ENCODE measurements at regions not wholly inside any gene's neighbourhood (a gene's known extent, or its start where the extent isn't known, plus 50 kb on each side); places are given as distances from the start of the nearest gene placed in this dataset.
A peak's percentile ranks its signal among the peaks of the same experiment; 100 is the strongest.
"Not testable (repeated sequence)": the region's sequence is repeated elsewhere in the genome, so short reads cannot be mapped to it uniquely, and the experiment has no call there.

DNA sequence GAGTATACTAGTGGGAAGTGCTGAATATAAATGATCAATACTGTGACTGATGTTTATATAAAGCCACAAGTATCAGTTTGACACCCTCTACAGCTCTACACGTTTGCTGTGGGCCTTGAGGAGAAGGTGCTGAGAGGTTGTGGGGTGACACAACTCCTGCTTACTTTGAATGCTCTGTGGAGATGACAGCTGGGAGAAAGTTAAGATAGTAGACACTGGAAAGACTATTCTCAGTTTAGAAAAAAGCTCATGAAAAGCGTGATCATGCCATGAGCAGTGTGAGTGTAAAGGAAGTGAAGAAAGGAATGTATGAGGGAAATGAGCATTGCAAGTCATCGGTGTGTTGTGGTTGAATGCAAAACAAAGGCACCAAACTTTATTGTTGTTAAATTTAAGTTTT lies 215.8 kb downstream of the UTRN start:
- DNase-seq (peak; percentile 11), ATAC-seq (peak; percentile 61)
- Mint-ChIP-seq H3K4me1 (ENCODE audit: low read depth) (peaks cover 25% of the 10 kb centered on the region), H3K4me3 (no peak overlapping the region), H3K9me3 (peaks cover 14% of the 10 kb centered on the region), H3K36me3 (ENCODE audit: low read depth) (peaks cover 58% of the 10 kb centered on the region), H3K27ac (peak overlapping the region; percentile 56), H3K27me3 (no peaks in the 10 kb centered on the region)
- ChIA-PET CTCF (interaction anchor here (1.0 to 1.3 kb wide), 2 partner anchors 11 to 561 kb away, joined by 3 read pairs; no protein-coding TSS in a partner anchor), POLR2A (interaction anchor here (1.4 kb wide), 1 partner anchor 10 kb away, joined by 3 read pairs; no protein-coding TSS in a partner anchor)
- TF ChIP-seq, protein P1, sequence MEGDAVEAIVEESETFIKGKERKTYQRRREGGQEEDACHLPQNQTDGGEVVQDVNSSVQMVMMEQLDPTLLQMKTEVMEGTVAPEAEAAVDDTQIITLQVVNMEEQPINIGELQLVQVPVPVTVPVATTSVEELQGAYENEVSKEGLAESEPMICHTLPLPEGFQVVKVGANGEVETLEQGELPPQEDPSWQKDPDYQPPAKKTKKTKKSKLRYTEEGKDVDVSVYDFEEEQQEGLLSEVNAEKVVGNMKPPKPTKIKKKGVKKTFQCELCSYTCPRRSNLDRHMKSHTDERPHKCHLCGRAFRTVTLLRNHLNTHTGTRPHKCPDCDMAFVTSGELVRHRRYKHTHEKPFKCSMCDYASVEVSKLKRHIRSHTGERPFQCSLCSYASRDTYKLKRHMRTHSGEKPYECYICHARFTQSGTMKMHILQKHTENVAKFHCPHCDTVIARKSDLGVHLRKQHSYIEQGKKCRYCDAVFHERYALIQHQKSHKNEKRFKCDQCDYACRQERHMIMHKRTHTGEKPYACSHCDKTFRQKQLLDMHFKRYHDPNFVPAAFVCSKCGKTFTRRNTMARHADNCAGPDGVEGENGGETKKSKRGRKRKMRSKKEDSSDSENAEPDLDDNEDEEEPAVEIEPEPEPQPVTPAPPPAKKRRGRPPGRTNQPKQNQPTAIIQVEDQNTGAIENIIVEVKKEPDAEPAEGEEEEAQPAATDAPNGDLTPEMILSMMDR (IDR thresholded peaks at IDR 0.05): no peak
- intact Hi-C loops (cut with micrococcal nuclease): no loop called here

DNA sequence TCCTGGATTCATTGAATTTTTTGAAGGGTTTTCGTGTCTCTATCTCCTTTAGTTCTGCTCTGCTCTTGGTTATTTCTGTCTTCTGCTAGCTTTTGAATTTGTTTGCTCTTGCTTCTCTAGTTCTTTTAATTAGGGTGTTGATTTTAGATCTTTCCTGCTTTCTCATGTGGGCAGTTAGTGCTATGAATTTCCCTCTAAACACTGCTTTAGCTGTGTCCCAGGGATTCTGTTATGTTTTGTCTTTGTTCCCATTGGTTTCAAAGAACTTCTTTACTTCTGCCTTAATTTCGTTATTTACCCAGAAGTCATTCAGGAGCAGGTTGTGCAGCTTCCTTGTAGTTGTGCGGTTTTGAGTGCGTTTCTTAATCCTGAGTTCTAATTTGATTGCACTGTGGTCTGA lies 220.1 kb downstream of the UTRN start:
- DNase-seq; POLR2A ChIA-PET; ATAC-seq; H3K27me3 Mint-ChIP-seq; H3K4me3 Mint-ChIP-seq; H3K27ac Mint-ChIP-seq; intact Hi-C loops (cut with micrococcal nuclease): not testable (repeated sequence)
- Mint-ChIP-seq H3K36me3 (ENCODE audit: low read depth) (peaks cover 59% of the 10 kb centered on the region), H3K9me3 (peaks cover 15% of the 10 kb centered on the region), H3K4me1 (ENCODE audit: low read depth) (peaks cover 24% of the 10 kb centered on the region)
- CTCF ChIA-PET: interaction anchor here (1.4 kb wide), 2 partner anchors 10 to 13 kb away, joined by 4 to 5 read pairs; no protein-coding TSS in a partner anchor

DNA sequence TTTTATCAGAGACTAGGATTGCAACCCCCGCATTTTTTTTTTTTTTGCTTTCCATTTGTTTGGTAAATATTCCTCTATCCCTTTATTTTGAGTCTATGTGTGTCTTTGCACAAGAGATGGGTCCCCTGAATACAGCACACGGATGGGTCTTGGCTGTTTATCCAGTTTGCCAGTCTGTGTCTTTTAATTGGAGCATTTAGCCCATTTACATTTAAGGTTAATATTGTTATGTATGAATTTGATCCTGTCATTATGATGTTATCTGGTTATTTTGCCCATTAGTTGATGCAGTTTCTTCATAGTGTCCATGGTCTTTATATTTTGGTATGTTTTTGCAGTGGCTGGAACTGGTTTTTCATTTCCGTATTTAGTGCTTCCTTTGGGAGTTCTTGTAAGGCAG lies 220.9 kb downstream of the UTRN start:
- Mint-ChIP-seq H3K4me1 (ENCODE audit: low read depth) (peaks cover 19% of the 10 kb centered on the region), H3K9me3 (peaks cover 15% of the 10 kb centered on the region), H3K36me3 (ENCODE audit: low read depth) (peaks cover 55% of the 10 kb centered on the region)
- ATAC-seq; H3K27me3 Mint-ChIP-seq; H3K27ac Mint-ChIP-seq; intact Hi-C loops (cut with micrococcal nuclease); POLR2A ChIA-PET; H3K4me3 Mint-ChIP-seq; DNase-seq; CTCF ChIA-PET: not testable (repeated sequence)

DNA sequence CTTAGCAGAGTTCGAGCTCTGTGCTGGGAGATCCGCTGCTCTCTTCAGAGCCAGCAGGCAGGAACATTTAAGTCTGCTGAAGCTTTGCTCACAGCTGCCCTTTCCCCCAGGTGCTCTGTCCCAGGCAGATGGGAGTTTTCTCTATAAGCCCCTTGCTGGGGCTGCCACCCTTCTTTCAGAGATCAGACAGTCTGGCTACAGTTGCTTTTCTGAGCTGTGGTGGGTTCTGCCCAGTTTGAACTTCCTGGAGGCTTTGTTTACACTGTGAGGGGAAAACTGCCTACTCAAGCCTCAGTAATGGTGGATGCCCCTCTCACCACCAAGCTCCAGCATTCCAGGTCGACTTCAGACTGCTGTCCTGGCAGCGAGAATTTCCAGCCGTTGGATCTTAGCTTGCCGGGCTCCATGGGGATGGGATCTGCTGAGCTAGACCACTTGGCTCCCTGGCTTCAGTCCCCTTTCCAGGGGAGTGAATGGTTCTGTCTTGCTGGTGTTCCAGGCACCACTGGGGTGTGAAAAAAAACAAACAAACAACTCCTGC lies 222.7 kb downstream of the UTRN start:
- not testable (repeated sequence) for H3K27ac Mint-ChIP-seq, H3K27me3 Mint-ChIP-seq

DNA sequence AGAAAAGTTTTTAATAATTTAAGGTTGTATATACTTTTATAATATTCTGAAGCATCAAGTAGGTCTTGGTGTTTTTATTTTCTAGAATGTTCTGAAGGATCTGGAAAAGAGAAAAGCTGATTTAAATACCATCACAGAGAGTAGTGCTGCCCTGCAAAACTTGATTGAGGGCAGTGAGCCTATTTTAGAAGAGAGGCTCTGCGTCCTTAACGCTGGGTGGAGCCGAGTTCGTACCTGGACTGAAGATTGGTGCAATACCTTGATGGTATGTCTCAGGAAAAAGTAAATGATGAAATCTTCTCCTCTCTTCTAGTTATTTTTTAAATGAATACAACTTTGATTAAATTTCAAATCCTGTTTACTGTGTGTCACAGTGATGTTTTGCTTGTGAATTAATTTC lies 225.7 kb downstream of the UTRN start:
- intact Hi-C loops (cut with micrococcal nuclease): no loop called here
- Mint-ChIP-seq H3K27ac (no peak overlapping the region), H3K36me3 (ENCODE audit: low read depth) (peaks cover 28% of the 10 kb centered on the region), H3K9me3 (peaks cover 2% of the 10 kb centered on the region), H3K27me3 (no peaks in the 10 kb centered on the region), H3K4me1 (ENCODE audit: low read depth) (peaks cover 10% of the 10 kb centered on the region), H3K4me3 (no peak overlapping the region)
- no peak for DNase-seq
- ChIA-PET POLR2A (interaction anchor here (1.1 kb wide), 1 partner anchor 10 kb away, joined by 3 read pairs; no protein-coding TSS in a partner anchor), CTCF (no interaction called here)
- TF ChIP-seq, protein P1 (IDR thresholded peaks at IDR 0.05): no peak
- ATAC-seq: no peak

More for the DNA sequence above, 222.7 kb downstream of the UTRN start:
- POLR2A ChIA-PET; DNase-seq; intact Hi-C loops (cut with micrococcal nuclease); H3K4me3 Mint-ChIP-seq; ATAC-seq: not testable (repeated sequence)
- peaks cover 17% of the 10 kb centered on the region for H3K4me1 Mint-ChIP-seq (ENCODE audit: low read depth)
- H3K36me3 Mint-ChIP-seq (ENCODE audit: low read depth): peaks cover 49% of the 10 kb centered on the region
- peaks cover 15% of the 10 kb centered on the region for H3K9me3 Mint-ChIP-seq
- CTCF ChIA-PET: interaction anchor here (1.2 kb wide), 1 partner anchor 10 kb away, joined by 3 read pairs; no protein-coding TSS in a partner anchor

DNA sequence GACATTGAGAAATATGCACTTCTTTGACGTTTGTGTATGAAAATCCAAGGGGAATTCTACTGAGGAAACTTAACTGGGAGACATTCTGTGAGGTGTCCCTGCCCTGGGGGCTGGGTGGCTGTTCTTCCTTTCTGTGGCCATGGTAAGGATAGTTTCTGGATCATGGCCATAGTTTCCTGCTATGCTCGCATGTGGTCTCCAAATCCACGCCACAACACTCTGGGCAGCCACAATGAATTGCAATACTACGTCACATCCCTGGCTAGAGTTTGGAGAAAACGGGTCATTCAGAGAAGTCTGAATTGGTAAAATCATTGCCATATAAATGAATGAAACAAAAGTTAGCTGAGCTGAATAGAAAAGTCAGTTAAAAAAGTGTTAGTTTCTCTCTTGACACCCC lies 230.6 kb downstream of the UTRN start:
- Mint-ChIP-seq H3K4me3 (no peak overlapping the region), H3K27ac (no peak overlapping the region), H3K36me3 (ENCODE audit: low read depth) (peaks cover 25% of the 10 kb centered on the region), H3K4me1 (ENCODE audit: low read depth) (no peaks in the 10 kb centered on the region), H3K9me3 (no peaks in the 10 kb centered on the region), H3K27me3 (no peaks in the 10 kb centered on the region)
- CTCF ChIA-PET: interaction anchor here (1.6 kb wide), 1 partner anchor 11 kb away, joined by 4 read pairs; no protein-coding TSS in a partner anchor
- intact Hi-C loops (cut with micrococcal nuclease): no loop called here
- ATAC-seq (no peak), DNase-seq (no peak)
- POLR2A ChIA-PET: no interaction called here
- TF ChIP-seq, protein P1 (IDR thresholded peaks at IDR 0.05): no peak
